Mesendoderm (in vitro differentiated cells): ENCODE measurements at regions not wholly inside any gene's neighbourhood (a gene's known extent, or its start where the extent isn't known, plus 50 kb on each side); places are given as distances from the start of the nearest gene placed in this dataset.

Experiments
- DNase-seq: peaks from one replicate; pipeline ENCODE4 v3.0.0; 2013
- H2AK5ac ChIP-seq: 2 replicates; pipeline ENCODE4 v1.6.1; 2013; ENCODE audit warnings: low read length, inconsistent platforms
- H2BK120ac ChIP-seq: 2 replicates; pipeline ENCODE4 v1.6.1; 2013; ENCODE audit warnings: low read depth, mild to moderate bottlenecking, low read length, moderate library complexity, mixed read lengths
- H2BK15ac ChIP-seq: replicated peaks from 2 replicates; pipeline ENCODE4 v1.6.1; 2013; ENCODE audit warnings: low read depth, mild to moderate bottlenecking, moderate library complexity
- H2BK5ac ChIP-seq: 2 replicates; pipeline ENCODE4 v1.6.1; 2013; ENCODE audit warnings: low read length, inconsistent platforms
- H3K18ac ChIP-seq: 2 replicates; pipeline ENCODE4 v1.6.1; 2013; ENCODE audit warnings: mild to moderate bottlenecking, low read length, mixed read lengths
- H3K23ac ChIP-seq: one replicate; pipeline ENCODE4 v1.6.1; 2013; ENCODE audit warnings: low read length
- H3K27ac ChIP-seq: 2 replicates; pipeline ENCODE4 v1.5.1; 2013; ENCODE audit warnings: low read depth, mild to moderate bottlenecking, inconsistent platforms, low read length, moderate library complexity
- H3K27me3 ChIP-seq: 2 replicates; pipeline ENCODE4 v1.6.1; 2013; ENCODE audit warnings: low read length, control low read depth, mild to moderate bottlenecking, inconsistent platforms; ENCODE audit not compliant: insufficient read depth, poor library complexity
- H3K36me3 ChIP-seq: 2 replicates; pipeline ENCODE4 v1.6.1; 2013; ENCODE audit warnings: low read length, inconsistent platforms; ENCODE audit not compliant: control insufficient read depth, insufficient read depth
- H3K4ac ChIP-seq: one replicate; pipeline ENCODE4 v1.6.1; 2013; ENCODE audit warnings: low read depth, mild to moderate bottlenecking, low read length, moderate library complexity
- H3K4me1 ChIP-seq: 2 replicates; pipeline ENCODE4 v1.6.1; 2013; ENCODE audit warnings: low read depth, low read length, inconsistent platforms; ENCODE audit not compliant: control insufficient read depth
- H3K4me2 ChIP-seq: 2 replicates; pipeline ENCODE4 v1.6.1; 2013; ENCODE audit warnings: low read length
- H3K4me3 ChIP-seq: 2 replicates; pipeline ENCODE4 v1.5.1; 2013; ENCODE audit warnings: mild to moderate bottlenecking, low read length
- H3K56ac ChIP-seq: one replicate; pipeline ENCODE4 v1.6.1; 2013; ENCODE audit warnings: low read length
- H3K79me1 ChIP-seq: 2 replicates; pipeline ENCODE4 v1.6.1; 2013; ENCODE audit warnings: low read length, inconsistent platforms
- H3K79me2 ChIP-seq: 2 replicates; pipeline ENCODE4 v1.6.1; 2013; ENCODE audit warnings: mild to moderate bottlenecking, low read length; ENCODE audit not compliant: control insufficient read depth, insufficient read depth
- H3K9ac ChIP-seq: 2 replicates; pipeline ENCODE4 v1.6.1; 2013; ENCODE audit warnings: low read length, inconsistent platforms
- H4K5ac ChIP-seq: one replicate; pipeline ENCODE4 v1.6.1; 2013; ENCODE audit warnings: low read length
- H4K8ac ChIP-seq: one replicate; pipeline ENCODE4 v1.6.1; 2013; ENCODE audit warnings: low read depth, mild to moderate bottlenecking, control low read depth, low read length, moderate library complexity
- WGBS: extraction: QIAGEN DNeasy Blood & Tissue Kit; methylation state at CpG from one replicate; pipeline ENCODE4 v1.1.7; 2013; ENCODE audit warnings: low lambda C conversion rate, missing lambda C conversion rate; ENCODE audit not compliant: insufficient coverage; ENCODE audit errors: extremely low coverage; 5-methylcytosine and 5-hydroxymethylcytosine counted together

GRCh38 chr12:78726854-78727253 is 137.7 kb upstream of the SYT1 start:
- no CpG with 5 or more reads among the region's 2 CpGs for WGBS
- H3K4ac ChIP-seq = no peak overlapping the region
- H3K23ac ChIP-seq = no peak overlapping the region
- H2BK5ac ChIP-seq = no peak overlapping the region
- no peaks in the 10 kb centered on the region for H3K36me3 ChIP-seq
- H2BK120ac ChIP-seq = no peak overlapping the region
- H3K18ac ChIP-seq = no peak overlapping the region
- H2AK5ac ChIP-seq = no peak overlapping the region
- peaks cover 4% of the 10 kb centered on the region for H3K4me1 ChIP-seq
- peak; percentile 49 for DNase-seq
- H3K56ac ChIP-seq = no peak overlapping the region
- H3K9ac ChIP-seq = no peak overlapping the region
- no peak overlapping the region for H2BK15ac ChIP-seq
- H3K79me2 ChIP-seq = no peaks in the 10 kb centered on the region
- no peak overlapping the region for H3K27ac ChIP-seq
- H4K8ac ChIP-seq = no peak overlapping the region
- H3K27me3 ChIP-seq = no peaks in the 10 kb centered on the region
- H3K4me3 ChIP-seq = no peak overlapping the region
- H3K4me2 ChIP-seq = no peak overlapping the region
- H3K79me1 ChIP-seq = no peaks in the 10 kb centered on the region
- H4K5ac ChIP-seq = no peak overlapping the region

- Histone ChIP-seq H3K4me1 (no peaks in the 10 kb centered on the region), H3K27ac (no peak overlapping the region), H3K18ac (no peak overlapping the region), H2BK120ac (no peak overlapping the region), H4K8ac (no peak overlapping the region), H4K5ac (no peak overlapping the region), H3K9ac (no peak overlapping the region), H3K79me1 (no peaks in the 10 kb centered on the region), H3K23ac (no peak overlapping the region), H2BK15ac (no peak overlapping the region), H3K27me3 (no peaks in the 10 kb centered on the region), H3K56ac (no peak overlapping the region), H3K4ac (no peak overlapping the region), H2BK5ac (no peak overlapping the region), H3K36me3 (no peaks in the 10 kb centered on the region), H3K79me2 (no peaks in the 10 kb centered on the region), H3K4me2 (no peak overlapping the region), H2AK5ac (no peak overlapping the region), H3K4me3 (no peak overlapping the region)
- peak; percentile 84 for DNase-seq
- WGBS = no CpG with 5 or more reads among the region's 1 CpG
Observed at GRCh38 chr12:78732481-78732880, 132.1 kb upstream of the SYT1 start.

GRCh38 chr12:78739653-78740052 is 124.9 kb upstream of the SYT1 start:
- WGBS = no CpG with 5 or more reads among the region's 4 CpGs
- Histone ChIP-seq H3K4ac (no peak overlapping the region), H3K9ac (no peak overlapping the region), H3K79me1 (no peaks in the 10 kb centered on the region), H3K79me2 (no peaks in the 10 kb centered on the region), H4K5ac (no peak overlapping the region), H3K4me2 (no peak overlapping the region), H3K23ac (no peak overlapping the region), H3K4me3 (no peak overlapping the region), H3K27ac (no peak overlapping the region), H2AK5ac (no peak overlapping the region), H3K36me3 (no peaks in the 10 kb centered on the region), H3K18ac (no peak overlapping the region), H2BK15ac (no peak overlapping the region), H3K4me1 (no peaks in the 10 kb centered on the region), H2BK120ac (no peak overlapping the region), H2BK5ac (no peak overlapping the region), H4K8ac (no peak overlapping the region), H3K56ac (no peak overlapping the region), H3K27me3 (no peaks in the 10 kb centered on the region)
- DNase-seq = no peak

GRCh38 chr12:78746001-78746400 is 118.6 kb upstream of the SYT1 start:
- no peak overlapping the region for H3K56ac ChIP-seq
- H2BK120ac ChIP-seq = no peak overlapping the region
- H4K8ac ChIP-seq = no peak overlapping the region
- no peak overlapping the region for H4K5ac ChIP-seq
- H3K36me3 ChIP-seq = no peaks in the 10 kb centered on the region
- H2BK5ac ChIP-seq = no peak overlapping the region
- H2AK5ac ChIP-seq = no peak overlapping the region
- H3K79me2 ChIP-seq = no peaks in the 10 kb centered on the region
- H3K4me1 ChIP-seq = no peaks in the 10 kb centered on the region
- no peak overlapping the region for H3K23ac ChIP-seq
- H3K27ac ChIP-seq = no peak overlapping the region
- H2BK15ac ChIP-seq = no peak overlapping the region
- no peaks in the 10 kb centered on the region for H3K27me3 ChIP-seq
- peak overlapping the region; percentile 81 for H3K4ac ChIP-seq
- H3K79me1 ChIP-seq = no peaks in the 10 kb centered on the region
- no peak overlapping the region for H3K9ac ChIP-seq
- DNase-seq = no peak
- no CpG with 5 or more reads among the region's 2 CpGs for WGBS
- no peak overlapping the region for H3K4me3 ChIP-seq
- H3K18ac ChIP-seq = no peak overlapping the region
- H3K4me2 ChIP-seq = no peak overlapping the region

- no peak overlapping the region for H3K4me2 ChIP-seq
- H3K4me1 ChIP-seq = no peaks in the 10 kb centered on the region
- H4K5ac ChIP-seq = no peak overlapping the region
- H3K27me3 ChIP-seq = no peaks in the 10 kb centered on the region
- WGBS = no CpG with 5 or more reads among the region's 1 CpG
- no peak overlapping the region for H3K18ac ChIP-seq
- H2AK5ac ChIP-seq = no peak overlapping the region
- DNase-seq = no peak
- H2BK5ac ChIP-seq = no peak overlapping the region
- H3K79me1 ChIP-seq = no peaks in the 10 kb centered on the region
- H3K27ac ChIP-seq = no peak overlapping the region
- no peak overlapping the region for H3K4ac ChIP-seq
- H3K79me2 ChIP-seq = no peaks in the 10 kb centered on the region
- no peak overlapping the region for H3K9ac ChIP-seq
- H3K23ac ChIP-seq = no peak overlapping the region
- H3K56ac ChIP-seq = no peak overlapping the region
- H2BK15ac ChIP-seq = no peak overlapping the region
- H3K36me3 ChIP-seq = no peaks in the 10 kb centered on the region
- H3K4me3 ChIP-seq = no peak overlapping the region
- no peak overlapping the region for H2BK120ac ChIP-seq
- no peak overlapping the region for H4K8ac ChIP-seq
Observed at GRCh38 chr12:78753058-78753457, 111.5 kb upstream of the SYT1 start.

- H2BK15ac ChIP-seq = no peak overlapping the region
- no peak overlapping the region for H3K18ac ChIP-seq
- no peak overlapping the region for H3K4ac ChIP-seq
- no CpG with 5 or more reads among the region's 2 CpGs for WGBS
- no peaks in the 10 kb centered on the region for H3K79me2 ChIP-seq
- H2AK5ac ChIP-seq = no peak overlapping the region
- no peak overlapping the region for H2BK120ac ChIP-seq
- no peak overlapping the region for H3K23ac ChIP-seq
- no peak overlapping the region for H3K56ac ChIP-seq
- H3K4me1 ChIP-seq = no peaks in the 10 kb centered on the region
- H3K4me2 ChIP-seq = no peak overlapping the region
- no peak overlapping the region for H2BK5ac ChIP-seq
- no peak overlapping the region for H3K4me3 ChIP-seq
- H3K9ac ChIP-seq = no peak overlapping the region
- no peaks in the 10 kb centered on the region for H3K27me3 ChIP-seq
- no peaks in the 10 kb centered on the region for H3K79me1 ChIP-seq
- H3K27ac ChIP-seq = no peak overlapping the region
- no peak overlapping the region for H4K8ac ChIP-seq
- no peaks in the 10 kb centered on the region for H3K36me3 ChIP-seq
- H4K5ac ChIP-seq = no peak overlapping the region
- DNase-seq = no peak
Observed at GRCh38 chr12:78756936-78757335, 107.6 kb upstream of the SYT1 start.
